ENCODE measurements at regions not wholly inside any gene's neighbourhood (a gene's known extent, or its start where the extent isn't known, plus 50 kb on each side); places are given as distances from the start of the nearest gene placed in this dataset.

DNA sequence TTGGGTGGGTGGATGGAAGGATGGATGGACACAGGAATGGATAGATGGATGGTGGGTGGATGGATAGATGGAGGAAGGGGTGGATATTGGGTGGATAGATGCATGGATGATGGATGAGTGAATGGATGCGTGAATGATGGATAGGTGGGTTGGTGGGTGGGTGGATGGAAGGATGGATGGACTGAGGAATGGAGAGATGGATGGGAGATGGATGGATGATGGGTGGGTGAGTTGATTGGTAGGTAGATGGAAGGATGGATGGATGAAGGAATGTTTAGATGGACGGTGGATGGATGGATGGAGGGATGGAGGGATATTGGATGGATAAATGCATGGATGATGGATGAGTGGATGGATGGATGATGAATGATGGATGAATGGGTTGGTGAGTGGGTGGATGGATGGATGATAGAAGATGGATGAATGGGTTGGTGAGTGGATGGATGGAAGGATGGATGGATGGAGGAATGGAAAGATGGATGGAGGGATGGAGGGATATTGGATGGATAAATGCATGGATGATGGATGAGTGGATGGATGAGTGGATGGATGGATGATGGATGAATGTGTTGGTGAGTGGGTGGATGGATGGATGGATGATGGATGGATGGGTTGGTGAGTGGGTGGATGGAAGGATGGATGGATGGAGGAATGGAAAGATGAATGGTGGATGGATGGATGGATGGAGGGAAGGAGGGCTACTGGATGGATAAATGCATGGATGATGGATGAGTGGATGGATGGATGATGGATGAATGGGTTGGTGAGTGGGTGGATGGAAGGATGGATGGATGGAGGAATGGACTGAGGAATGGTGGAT lies 50.4 kb upstream of the GRPEL1 start:
- no peaks in the 10 kb centered on the region for H3K36me3 ChIP-seq (ENCODE audit: insufficient read depth, low read length)
- no peak overlapping the region for H3K27ac ChIP-seq (ENCODE audit: low read depth, low read length)
- TF ChIP-seq, protein P1, sequence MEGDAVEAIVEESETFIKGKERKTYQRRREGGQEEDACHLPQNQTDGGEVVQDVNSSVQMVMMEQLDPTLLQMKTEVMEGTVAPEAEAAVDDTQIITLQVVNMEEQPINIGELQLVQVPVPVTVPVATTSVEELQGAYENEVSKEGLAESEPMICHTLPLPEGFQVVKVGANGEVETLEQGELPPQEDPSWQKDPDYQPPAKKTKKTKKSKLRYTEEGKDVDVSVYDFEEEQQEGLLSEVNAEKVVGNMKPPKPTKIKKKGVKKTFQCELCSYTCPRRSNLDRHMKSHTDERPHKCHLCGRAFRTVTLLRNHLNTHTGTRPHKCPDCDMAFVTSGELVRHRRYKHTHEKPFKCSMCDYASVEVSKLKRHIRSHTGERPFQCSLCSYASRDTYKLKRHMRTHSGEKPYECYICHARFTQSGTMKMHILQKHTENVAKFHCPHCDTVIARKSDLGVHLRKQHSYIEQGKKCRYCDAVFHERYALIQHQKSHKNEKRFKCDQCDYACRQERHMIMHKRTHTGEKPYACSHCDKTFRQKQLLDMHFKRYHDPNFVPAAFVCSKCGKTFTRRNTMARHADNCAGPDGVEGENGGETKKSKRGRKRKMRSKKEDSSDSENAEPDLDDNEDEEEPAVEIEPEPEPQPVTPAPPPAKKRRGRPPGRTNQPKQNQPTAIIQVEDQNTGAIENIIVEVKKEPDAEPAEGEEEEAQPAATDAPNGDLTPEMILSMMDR (IDR thresholded peaks at IDR 0.05; ENCODE audit: extremely low read depth, low read depth, low read length): no peak
- H3K27me3 ChIP-seq (ENCODE audit: insufficient read depth, low read length): peaks cover 18% of the 10 kb centered on the region
- no peak overlapping the region for H2AFZ ChIP-seq (ENCODE audit: low read length)
- no peaks in the 10 kb centered on the region for H3K4me1 ChIP-seq (ENCODE audit: insufficient read depth, low read length)
- H3K9me3 ChIP-seq (ENCODE audit: low read depth, low read length): no peaks in the 10 kb centered on the region
- H4K20me1 ChIP-seq (ENCODE audit: insufficient read depth, low read length): no peaks in the 10 kb centered on the region
- no peak for DNase-seq (ENCODE audit: insufficient read length, low spot score, missing footprints)
- no peak overlapping the region for H3K4me3 ChIP-seq (ENCODE audit: insufficient read depth, low read length)
- no peaks in the 10 kb centered on the region for H3K79me2 ChIP-seq (ENCODE audit: insufficient read depth, low read length)
- H3K4me2 ChIP-seq (ENCODE audit: insufficient read depth, low read length): no peak overlapping the region

Data from osteoblast (primary cell).